ENCODE measurements at regions not wholly inside any gene's neighbourhood (a gene's known extent, or its start where the extent isn't known, plus 50 kb on each side); places are given as distances from the start of the nearest gene placed in this dataset.

DNA sequence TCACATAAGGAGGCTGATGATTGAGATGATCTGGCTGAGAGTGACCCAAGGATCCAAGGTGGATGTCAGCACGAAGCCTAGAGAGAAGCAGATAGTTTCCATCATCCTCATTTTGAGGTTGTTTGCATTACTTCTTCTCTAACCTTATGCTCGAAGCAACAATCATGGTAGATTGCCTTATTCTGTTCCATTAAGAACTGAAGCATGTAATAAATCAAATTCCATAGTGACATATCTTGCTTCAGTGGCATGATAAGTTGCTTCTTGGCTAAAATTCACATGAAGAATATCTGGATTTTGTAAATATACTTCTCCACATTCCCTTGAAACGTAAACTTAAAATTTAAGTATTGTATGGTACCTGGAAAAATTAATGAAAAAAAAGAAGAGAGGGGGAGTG lies 377.8 kb upstream of the DACH1 start:
- DNase-seq = no peak
- intact Hi-C loops (cut with micrococcal nuclease) = no loop called here

DNA sequence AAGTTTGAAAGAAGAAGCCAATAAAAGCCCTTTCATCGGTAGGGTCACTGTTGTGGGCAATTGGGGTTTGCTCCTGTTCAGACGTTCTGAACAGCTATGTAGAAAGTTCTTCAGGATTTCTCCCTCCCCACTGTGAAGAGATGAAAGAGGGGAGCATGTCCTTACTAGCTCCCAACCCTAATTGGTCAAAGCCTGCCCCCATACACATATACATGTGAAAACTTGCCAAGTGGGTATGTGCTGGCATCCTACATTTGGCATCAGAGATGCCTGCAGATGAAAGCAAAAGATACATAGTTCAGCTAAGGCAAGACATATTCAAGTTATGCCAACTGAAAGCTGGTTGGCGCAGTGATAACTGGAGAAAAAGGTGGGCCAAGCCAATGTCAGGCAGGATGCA lies 363.1 kb upstream of the DACH1 start:
- WGBS (ENCODE audit: insufficient coverage) = no CpG with 5 or more reads among the region's 3 CpGs
- Mint-ChIP-seq H3K36me3 (no peaks in the 10 kb centered on the region), H3K4me3 (no peak overlapping the region), H3K4me1 (no peaks in the 10 kb centered on the region), H3K9me3 (peaks cover 0 to 9% (median 6%) of the 10 kb centered on the region in 7 donors), H3K27ac (no peak overlapping the region), H3K27me3 (ENCODE audit: low read depth in 3 of 3) (peaks cover 0 to 2% (median 0%) of the 10 kb centered on the region in 3 donors)
- no peak for DNase-seq
- no peak overlapping the region for H3K27ac ChIP-seq (ENCODE audit: low read depth in 1 of 2, low read length in 2 of 2)
- intact Hi-C loops (cut with micrococcal nuclease) = no loop called here
- no peak overlapping the region for H2AFZ ChIP-seq (ENCODE audit: insufficient read depth, low read depth, low read length, poor library complexity, severe bottlenecking)
- H3K4me3 ChIP-seq (replicated peaks in 1 of 3; ENCODE audit: low read depth in 2 of 3, low read length in 3 of 3) = no peak overlapping the region
- H3K4me1 ChIP-seq (ENCODE audit: control insufficient read depth in 1 of 2, insufficient read depth in 2 of 2, low read length in 2 of 2) = no peaks in the 10 kb centered on the region
- TF ChIP-seq, protein P1, sequence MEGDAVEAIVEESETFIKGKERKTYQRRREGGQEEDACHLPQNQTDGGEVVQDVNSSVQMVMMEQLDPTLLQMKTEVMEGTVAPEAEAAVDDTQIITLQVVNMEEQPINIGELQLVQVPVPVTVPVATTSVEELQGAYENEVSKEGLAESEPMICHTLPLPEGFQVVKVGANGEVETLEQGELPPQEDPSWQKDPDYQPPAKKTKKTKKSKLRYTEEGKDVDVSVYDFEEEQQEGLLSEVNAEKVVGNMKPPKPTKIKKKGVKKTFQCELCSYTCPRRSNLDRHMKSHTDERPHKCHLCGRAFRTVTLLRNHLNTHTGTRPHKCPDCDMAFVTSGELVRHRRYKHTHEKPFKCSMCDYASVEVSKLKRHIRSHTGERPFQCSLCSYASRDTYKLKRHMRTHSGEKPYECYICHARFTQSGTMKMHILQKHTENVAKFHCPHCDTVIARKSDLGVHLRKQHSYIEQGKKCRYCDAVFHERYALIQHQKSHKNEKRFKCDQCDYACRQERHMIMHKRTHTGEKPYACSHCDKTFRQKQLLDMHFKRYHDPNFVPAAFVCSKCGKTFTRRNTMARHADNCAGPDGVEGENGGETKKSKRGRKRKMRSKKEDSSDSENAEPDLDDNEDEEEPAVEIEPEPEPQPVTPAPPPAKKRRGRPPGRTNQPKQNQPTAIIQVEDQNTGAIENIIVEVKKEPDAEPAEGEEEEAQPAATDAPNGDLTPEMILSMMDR (IDR thresholded peaks at IDR 0.05) = no peak
- H4K20me1 ChIP-seq (ENCODE audit: insufficient read depth, low read length) = no peaks in the 10 kb centered on the region
- H3K9me3 ChIP-seq (replicated peaks in 1 of 2; ENCODE audit: control insufficient read depth in 1 of 2, insufficient read depth in 1 of 2, low read length in 2 of 2) = no peaks in the 10 kb centered on the region
- no peaks in the 10 kb centered on the region for H3K36me3 ChIP-seq (replicated peaks in 1 of 2; ENCODE audit: control insufficient read depth in 1 of 2, insufficient read depth in 2 of 2, low read length in 2 of 2)
- no peaks in the 10 kb centered on the region for H3K27me3 ChIP-seq (ENCODE audit: control insufficient read depth in 2 of 2, insufficient read depth in 2 of 2, low read length in 2 of 2)
- no peak overlapping the region for H3K9ac ChIP-seq (ENCODE audit: insufficient read depth, low read length, poor library complexity, severe bottlenecking)
- no peaks in the 10 kb centered on the region for H3K79me2 ChIP-seq (ENCODE audit: insufficient read depth, low read length)
- no peak overlapping the region for H3K4me2 ChIP-seq (replicated peaks; ENCODE audit: extremely low read depth, low read length, poor library complexity, severe bottlenecking)

More for the DNA sequence above, 377.8 kb upstream of the DACH1 start:
- Histone ChIP-seq H3K4me2 (replicated peaks; ENCODE audit: extremely low read depth, low read length, poor library complexity, severe bottlenecking) (no peak overlapping the region), H3K4me3 (replicated peaks in 1 of 3; ENCODE audit: low read depth in 2 of 3, low read length in 3 of 3) (no peak overlapping the region), H4K20me1 (ENCODE audit: insufficient read depth, low read length) (no peaks in the 10 kb centered on the region), H3K4me1 (ENCODE audit: control insufficient read depth in 1 of 2, insufficient read depth in 2 of 2, low read length in 2 of 2) (no peaks in the 10 kb centered on the region), H3K27ac (ENCODE audit: low read depth in 1 of 2, low read length in 2 of 2) (no peak overlapping the region), H3K9me3 (replicated peaks in 1 of 2; ENCODE audit: control insufficient read depth in 1 of 2, insufficient read depth in 1 of 2, low read length in 2 of 2) (no peaks in the 10 kb centered on the region), H2AFZ (ENCODE audit: insufficient read depth, low read depth, low read length, poor library complexity, severe bottlenecking) (no peak overlapping the region), H3K9ac (ENCODE audit: insufficient read depth, low read length, poor library complexity, severe bottlenecking) (no peak overlapping the region), H3K79me2 (ENCODE audit: insufficient read depth, low read length) (no peaks in the 10 kb centered on the region), H3K27me3 (ENCODE audit: control insufficient read depth in 2 of 2, insufficient read depth in 2 of 2, low read length in 2 of 2) (no peaks in the 10 kb centered on the region), H3K36me3 (replicated peaks in 1 of 2; ENCODE audit: control insufficient read depth in 1 of 2, insufficient read depth in 2 of 2, low read length in 2 of 2) (no peaks in the 10 kb centered on the region)
- H3K36me3 Mint-ChIP-seq = no peaks in the 10 kb centered on the region
- H3K27me3 Mint-ChIP-seq (ENCODE audit: low read depth in 3 of 3) = no peaks in the 10 kb centered on the region
- WGBS (ENCODE audit: insufficient coverage) = 100% methylated on average over 1 of the region's 3 CpGs
- H3K27ac Mint-ChIP-seq = no peak overlapping the region
- H3K4me1 Mint-ChIP-seq = no peaks in the 10 kb centered on the region
- H3K9me3 Mint-ChIP-seq = peaks cover 0 to 6% (median 2%) of the 10 kb centered on the region in 7 donors
- TF ChIP-seq, protein P1 (IDR thresholded peaks at IDR 0.05) = no peak
- H3K4me3 Mint-ChIP-seq = no peak overlapping the region

Data from CD14-positive monocyte (primary cell).